Duodenal mucosa (tissue), 2 donors: ENCODE measurements at regions not wholly inside any gene's neighbourhood (a gene's known extent, or its start where the extent isn't known, plus 50 kb on each side); places are given as distances from the start of the nearest gene placed in this dataset.

Experiments
- H3K27ac ChIP-seq: one replicate; pipeline ENCODE4 v1.7.0; 2013; ENCODE audit warnings: low read depth, low read length
- H3K27me3 ChIP-seq, 2 donors: one replicate each; pipeline ENCODE4 v1.7.0; 2013; ENCODE audit warnings: low read length in 2 of 2, control low read depth in 1 of 2; ENCODE audit not compliant: insufficient read depth in 2 of 2, control insufficient read depth in 1 of 2
- H3K36me3 ChIP-seq, 2 donors: one replicate each; pipeline ENCODE4 v1.7.0; 2013; ENCODE audit warnings: low read length in 2 of 2, control low read depth in 1 of 2; ENCODE audit not compliant: insufficient read depth in 2 of 2, control insufficient read depth in 1 of 2
- H3K4me1 ChIP-seq, 2 donors: one replicate each; pipeline ENCODE4 v1.7.0; 2013; ENCODE audit warnings: low read length in 2 of 2, control low read depth in 1 of 2; ENCODE audit not compliant: insufficient read depth in 2 of 2, control insufficient read depth in 1 of 2
- H3K4me3 ChIP-seq, 2 donors: one replicate each; pipeline ENCODE4 v1.7.0; 2013; ENCODE audit warnings: low read length in 2 of 2, low read depth in 1 of 2
- H3K9ac ChIP-seq, 2 donors: one replicate each; pipeline ENCODE4 v1.7.0; 2013; ENCODE audit warnings: low read length in 2 of 2, low read depth in 1 of 2
- H3K9me3 ChIP-seq, 2 donors: one replicate each; pipeline ENCODE4 v1.7.0; 2013; ENCODE audit warnings: low read length in 2 of 2, control low read depth in 1 of 2; ENCODE audit not compliant: control insufficient read depth in 1 of 2

GRCh38 chrX:39903343-39903742, 194.4 kb downstream of the BCOR start:
- Histone ChIP-seq H3K27me3 (no peaks in the 10 kb centered on the region), H3K4me3 (no peak overlapping the region), H3K4me1 (peaks cover 9 to 12% of the 10 kb centered on the region in 2 donors), H3K27ac (no peak overlapping the region), H3K36me3 (no peaks in the 10 kb centered on the region), H3K9ac (no peak overlapping the region), H3K9me3 (no peaks in the 10 kb centered on the region)

GRCh38 chrX:39903937-39904336, 193.8 kb downstream of the BCOR start:
- Histone ChIP-seq H3K27ac (no peak overlapping the region), H3K4me3 (no peak overlapping the region), H3K4me1 (peaks cover 9 to 12% of the 10 kb centered on the region in 2 donors), H3K36me3 (no peaks in the 10 kb centered on the region), H3K9me3 (no peaks in the 10 kb centered on the region), H3K9ac (no peak overlapping the region), H3K27me3 (no peaks in the 10 kb centered on the region)

- no peak overlapping the region for H3K27ac ChIP-seq
- no peaks in the 10 kb centered on the region for H3K36me3 ChIP-seq
- H3K27me3 ChIP-seq = no peaks in the 10 kb centered on the region
- no peak overlapping the region for H3K9ac ChIP-seq
- H3K9me3 ChIP-seq = no peaks in the 10 kb centered on the region
- no peak overlapping the region for H3K4me3 ChIP-seq
- peaks cover 6 to 10% of the 10 kb centered on the region in 2 donors for H3K4me1 ChIP-seq
These were observed 192.8 kb downstream of the BCOR start for GRCh38 chrX:39904816-39905537.

- Histone ChIP-seq H3K36me3 (no peaks in the 10 kb centered on the region), H3K27ac (no peak overlapping the region), H3K4me3 (no peak overlapping the region), H3K9ac (no peak overlapping the region), H3K27me3 (no peaks in the 10 kb centered on the region), H3K9me3 (no peaks in the 10 kb centered on the region), H3K4me1 (peaks cover 5 to 8% of the 10 kb centered on the region in 2 donors)
These were observed 192.2 kb downstream of the BCOR start for GRCh38 chrX:39905538-39905891.

GRCh38 chrX:39905946-39906345, 191.8 kb downstream of the BCOR start:
- Histone ChIP-seq H3K27me3 (no peaks in the 10 kb centered on the region), H3K9me3 (no peaks in the 10 kb centered on the region), H3K9ac (no peak overlapping the region), H3K4me1 (peaks cover 5 to 8% of the 10 kb centered on the region in 2 donors), H3K4me3 (no peak overlapping the region), H3K27ac (no peak overlapping the region), H3K36me3 (no peaks in the 10 kb centered on the region)

- no peak overlapping the region for H3K27ac ChIP-seq
- no peak overlapping the region for H3K9ac ChIP-seq
- H3K4me1 ChIP-seq = peaks cover 5 to 8% of the 10 kb centered on the region in 2 donors
- no peak overlapping the region for H3K4me3 ChIP-seq
- H3K36me3 ChIP-seq = no peaks in the 10 kb centered on the region
- no peaks in the 10 kb centered on the region for H3K9me3 ChIP-seq
- H3K27me3 ChIP-seq = no peaks in the 10 kb centered on the region
These were observed 189.6 kb downstream of the BCOR start for GRCh38 chrX:39907964-39908661.

GRCh38 chrX:39909996-39910395, 187.8 kb downstream of the BCOR start:
- Histone ChIP-seq H3K9me3 (no peaks in the 10 kb centered on the region), H3K36me3 (no peaks in the 10 kb centered on the region), H3K4me3 (no peak overlapping the region), H3K27ac (no peak overlapping the region), H3K9ac (no peak overlapping the region), H3K27me3 (no peaks in the 10 kb centered on the region), H3K4me1 (peaks cover 5 to 8% of the 10 kb centered on the region in 2 donors)

- Histone ChIP-seq H3K4me1 (peaks cover 0 to 5% of the 10 kb centered on the region in 2 donors), H3K9me3 (no peaks in the 10 kb centered on the region), H3K4me3 (no peak overlapping the region), H3K9ac (no peak overlapping the region), H3K36me3 (no peaks in the 10 kb centered on the region), H3K27ac (no peak overlapping the region), H3K27me3 (no peaks in the 10 kb centered on the region)
These were observed 187.1 kb downstream of the BCOR start for GRCh38 chrX:39910651-39911050.

- Histone ChIP-seq H3K4me3 (no peak overlapping the region), H3K4me1 (no peaks in the 10 kb centered on the region), H3K9me3 (no peaks in the 10 kb centered on the region), H3K27me3 (no peaks in the 10 kb centered on the region), H3K27ac (no peak overlapping the region), H3K9ac (no peak overlapping the region), H3K36me3 (no peaks in the 10 kb centered on the region)
These were observed 186.4 kb downstream of the BCOR start for GRCh38 chrX:39911278-39911897.

- Histone ChIP-seq H3K27ac (no peak overlapping the region), H3K9me3 (no peaks in the 10 kb centered on the region), H3K4me1 (no peaks in the 10 kb centered on the region), H3K27me3 (no peaks in the 10 kb centered on the region), H3K9ac (no peak overlapping the region), H3K36me3 (no peaks in the 10 kb centered on the region), H3K4me3 (no peak overlapping the region)
These were observed 185.6 kb downstream of the BCOR start for GRCh38 chrX:39912126-39912525.
